ENCODE measurements at regions not wholly inside any gene's neighbourhood (a gene's known extent, or its start where the extent isn't known, plus 50 kb on each side); places are given as distances from the start of the nearest gene placed in this dataset.

DNA sequence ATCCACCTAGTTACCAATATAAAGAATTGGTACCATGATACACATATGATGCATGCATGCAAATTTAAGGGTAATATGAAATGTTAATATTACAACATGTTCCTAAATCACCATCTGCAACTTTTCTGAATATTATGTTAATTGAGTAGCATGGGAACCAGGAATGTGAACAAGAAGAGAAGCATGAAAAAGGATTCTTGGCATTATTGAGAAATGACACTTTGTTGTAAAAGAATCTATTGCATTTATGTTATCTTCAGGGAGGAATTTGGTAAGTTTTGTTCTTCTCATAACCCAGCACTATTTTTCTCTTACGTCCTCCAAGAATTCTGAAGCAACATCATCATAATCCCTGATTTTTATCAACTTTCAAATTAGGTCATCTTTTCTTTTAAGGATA, 159.9 kb upstream of the SLC25A13 start:
- no peak for DNase-seq

DNA sequence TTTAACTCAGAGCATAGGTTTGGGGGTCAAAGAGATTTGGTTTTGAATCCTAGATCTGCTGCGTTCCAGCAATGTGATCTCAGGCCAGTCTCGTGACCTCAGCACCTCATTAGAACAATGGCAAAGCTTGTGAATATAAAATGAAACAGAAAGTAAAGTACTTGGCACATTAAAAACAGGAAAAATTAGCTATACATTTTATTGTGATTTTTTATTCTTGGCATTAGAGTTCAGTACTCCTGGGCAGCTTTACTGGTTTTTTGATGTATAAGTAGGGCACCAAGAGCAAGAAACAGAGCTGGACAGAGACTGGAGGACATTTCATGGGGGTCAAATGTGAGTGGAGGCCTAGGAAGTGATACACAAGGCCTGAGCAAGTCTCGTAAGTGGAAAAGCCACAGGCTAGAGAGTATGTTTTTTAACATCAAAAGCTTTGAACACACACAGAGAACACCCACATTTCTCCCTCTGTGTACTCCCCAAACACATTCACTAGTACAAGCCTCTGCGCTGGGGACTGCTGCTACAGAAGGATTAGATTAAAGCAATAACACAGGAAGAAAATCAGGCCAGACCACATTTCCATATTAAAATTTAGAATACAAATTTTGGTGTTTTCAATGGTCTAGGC, 157.2 kb upstream of the SLC25A13 start:
- DNase-seq = no peak

DNA sequence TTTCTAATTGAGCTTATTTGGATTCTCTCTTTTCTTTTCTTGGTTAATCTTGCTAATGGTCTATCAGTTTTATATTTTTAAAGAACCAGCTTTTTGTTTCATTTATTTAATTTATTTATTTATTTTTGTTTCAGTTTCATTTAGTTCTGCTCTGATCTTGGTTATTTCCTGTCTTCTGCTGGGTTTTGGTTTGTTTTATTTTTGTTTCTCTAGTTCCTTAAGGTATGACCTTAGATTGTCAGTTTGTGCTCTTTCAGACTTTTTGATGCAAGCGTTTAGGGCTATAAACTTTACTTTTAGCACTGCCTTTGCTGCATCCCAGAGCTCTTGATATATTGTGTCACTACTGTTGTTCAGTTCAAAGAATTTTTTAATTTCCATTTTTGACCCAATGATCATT, 149.7 kb upstream of the SLC25A13 start:
- DNase-seq = no peak

- DNase-seq = no peak
These were observed 130.2 kb upstream of the SLC25A13 start for GRCh38 chr7:96452146-96452545.

DNA sequence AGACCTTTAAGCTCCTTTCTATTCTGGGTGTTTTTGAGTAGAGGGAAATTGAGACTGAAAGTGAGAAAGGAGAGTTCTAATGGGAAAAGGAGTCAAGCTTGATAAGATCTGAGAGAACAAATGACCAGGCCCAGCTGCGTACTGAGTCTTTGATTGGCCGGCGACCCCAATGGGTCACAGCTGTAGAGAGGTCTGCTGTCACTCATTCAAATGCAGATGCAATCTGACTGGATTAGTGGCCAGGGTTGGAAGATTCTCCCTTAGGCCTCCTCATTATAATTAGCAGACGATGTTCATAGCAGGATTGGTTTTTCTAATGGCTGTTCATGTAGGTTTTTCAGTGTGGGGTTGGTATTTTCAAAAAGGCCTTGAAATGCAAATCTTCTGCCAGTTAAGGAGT, 127.2 kb upstream of the SLC25A13 start:
- peak; percentile 1 for DNase-seq

- DNase-seq = no peak
These were observed 125.3 kb upstream of the SLC25A13 start for GRCh38 chr7:96447109-96447645.

- no peak for DNase-seq
These were observed 119.7 kb upstream of the SLC25A13 start for GRCh38 chr7:96441436-96442084.

- no peak for DNase-seq
These were observed 118.4 kb upstream of the SLC25A13 start for GRCh38 chr7:96440328-96440727.

DNA sequence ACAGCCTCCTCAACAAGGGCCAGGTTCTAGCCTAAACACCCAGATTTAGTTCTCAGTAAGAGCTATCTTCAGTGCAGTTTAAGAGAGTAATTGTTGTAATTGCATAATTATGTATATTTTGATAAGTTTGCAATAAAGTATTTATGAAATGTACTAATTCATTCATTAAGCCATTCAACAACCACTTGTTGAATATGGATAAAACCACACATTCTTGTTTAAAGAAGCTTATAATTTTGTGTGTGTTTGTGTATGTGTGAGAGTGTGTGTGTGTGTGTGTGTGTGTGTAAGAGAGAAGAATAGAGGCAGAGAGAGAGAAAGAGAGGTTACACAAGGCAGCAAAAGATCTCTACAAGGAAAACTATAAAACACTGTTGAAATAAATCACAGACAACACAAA, 115.0 kb upstream of the SLC25A13 start:
- DNase-seq = no peak

- no peak for DNase-seq
These were observed 108.5 kb upstream of the SLC25A13 start for GRCh38 chr7:96430356-96430755.

- no peak for DNase-seq
These were observed 105.2 kb upstream of the SLC25A13 start for GRCh38 chr7:96427143-96427542.

- DNase-seq = no peak
These were observed 104.8 kb upstream of the SLC25A13 start for GRCh38 chr7:96426685-96427084.

DNA sequence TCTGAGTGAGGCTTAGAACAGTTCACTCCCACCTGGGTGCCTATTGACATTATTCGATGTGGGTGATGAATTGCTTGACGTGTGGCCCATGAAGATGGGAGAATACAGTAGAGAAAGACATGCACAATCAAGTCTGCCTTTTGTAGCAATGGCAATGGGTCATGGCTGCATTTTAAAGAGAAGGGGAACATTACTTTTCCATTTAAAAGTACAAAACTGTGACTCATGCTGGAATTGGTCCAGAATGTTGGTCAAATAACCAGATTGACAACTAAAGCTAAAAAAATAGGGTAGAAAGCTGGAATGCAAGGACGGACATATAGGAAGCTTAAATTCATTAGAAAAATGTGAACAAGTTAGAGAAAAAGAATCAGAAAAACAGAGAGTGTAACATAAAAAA, 104.1 kb upstream of the SLC25A13 start:
- DNase-seq = no peak

DNA sequence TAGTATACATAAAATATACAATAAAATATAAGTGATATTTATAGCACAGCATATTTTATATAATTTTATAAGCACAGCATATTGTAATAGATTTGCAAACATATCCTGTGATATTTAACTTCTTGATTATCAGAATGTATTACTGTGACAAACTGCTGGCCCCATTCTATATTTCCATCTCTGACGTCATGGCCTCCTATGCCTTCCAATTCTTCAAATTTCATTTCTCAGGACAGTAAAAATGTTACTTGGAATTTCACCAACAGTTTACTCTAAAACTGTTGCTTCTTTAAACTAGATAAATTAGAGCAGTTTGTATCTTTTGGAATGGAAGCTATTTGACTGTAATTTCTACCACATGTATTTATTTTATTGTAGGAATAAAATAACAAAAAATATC, 102.5 kb upstream of the SLC25A13 start:
- DNase-seq = peak; percentile 20

- no peak for DNase-seq
These were observed 100.5 kb upstream of the SLC25A13 start for GRCh38 chr7:96422388-96422787.

DNA sequence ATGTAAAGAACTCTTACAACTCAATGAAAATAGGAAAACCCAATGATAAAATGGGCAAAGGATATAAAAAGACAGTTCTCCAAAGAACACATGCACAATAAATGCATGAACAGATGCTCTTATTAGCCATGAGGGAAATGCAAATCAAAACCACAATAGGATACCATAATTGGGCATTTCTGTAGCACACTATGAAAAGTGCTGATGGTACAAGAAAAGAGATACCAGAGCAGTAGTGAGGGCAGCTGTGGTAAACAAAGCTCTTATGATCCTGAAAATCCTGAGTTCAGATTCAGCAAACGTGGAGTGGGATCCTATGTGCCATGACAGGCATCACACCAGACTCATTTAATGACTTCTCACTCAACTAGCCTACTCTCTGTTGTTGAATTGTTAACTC, 96.7 kb upstream of the SLC25A13 start:
- DNase-seq = no peak

- DNase-seq = no peak
These were observed 95.9 kb upstream of the SLC25A13 start for GRCh38 chr7:96417784-96418183.

DNA sequence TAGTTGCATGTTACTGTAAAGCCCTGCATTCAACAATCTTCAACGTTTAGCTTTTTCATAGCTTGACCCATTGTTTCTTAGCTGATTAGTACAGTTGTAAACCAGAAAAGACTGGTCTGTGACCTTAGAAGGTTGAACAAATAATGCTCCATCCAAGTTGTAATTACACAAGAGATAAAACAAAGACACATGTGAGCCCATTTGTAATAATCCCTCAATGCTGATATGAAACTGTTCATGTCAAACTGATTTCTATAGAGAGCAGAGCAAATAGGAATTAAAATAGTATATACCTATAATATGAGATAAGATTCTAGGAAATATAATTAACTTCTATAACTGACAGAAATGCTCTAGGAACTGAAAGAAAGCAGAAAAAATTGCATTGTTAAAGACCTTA, 94.7 kb upstream of the SLC25A13 start:
- peak; percentile 8 for DNase-seq

DNA sequence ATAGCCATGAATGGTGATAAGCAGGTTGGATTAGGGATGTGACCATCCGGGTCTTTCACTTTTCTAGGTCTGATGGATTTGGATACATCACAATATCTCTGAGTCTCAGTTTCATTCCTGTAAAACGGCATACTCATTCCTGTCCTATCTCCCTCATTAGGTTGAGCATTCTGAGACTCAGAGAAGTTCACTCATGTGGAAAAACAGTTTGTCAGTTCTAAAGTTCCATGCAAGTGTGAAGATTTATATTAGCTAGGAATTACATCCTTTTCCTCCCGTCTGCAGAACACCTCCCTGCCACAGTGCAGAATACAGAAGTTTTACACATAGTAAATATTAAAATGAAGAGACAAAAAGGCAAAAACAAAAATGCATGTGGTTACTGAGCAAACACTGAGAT, 94.2 kb upstream of the SLC25A13 start:
- DNase-seq = peak; percentile 65

DNA sequence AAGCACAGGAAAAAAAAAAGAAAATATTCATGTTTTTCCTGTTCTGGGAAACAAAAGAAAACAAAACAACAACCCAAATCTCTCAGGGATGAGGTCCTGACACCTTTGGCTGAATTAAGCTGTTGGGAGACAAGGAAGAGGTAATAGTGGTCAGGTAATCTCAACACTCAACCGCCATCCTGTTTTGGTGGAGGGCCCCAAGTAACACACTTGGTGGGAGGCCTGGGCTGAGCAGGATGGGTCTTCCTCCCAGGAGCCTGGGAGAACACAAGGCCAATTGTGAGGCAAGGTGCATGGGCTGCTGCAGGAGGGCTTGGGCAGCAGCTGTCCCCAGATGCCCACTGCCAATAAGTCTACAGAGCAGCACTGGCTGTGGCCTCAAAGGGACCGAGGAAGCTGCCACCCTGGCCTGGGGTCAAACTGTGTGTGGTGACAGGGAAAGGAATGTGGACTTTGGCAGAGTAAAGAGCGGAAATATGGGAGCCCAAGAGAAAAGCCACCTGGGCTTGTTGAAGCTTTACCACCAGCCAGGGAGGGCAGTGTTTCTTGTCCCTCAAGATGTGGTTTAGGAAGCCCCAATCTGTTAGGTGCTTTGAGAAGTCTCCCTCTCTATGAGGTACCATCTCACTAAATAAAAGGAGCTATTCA, 93.5 kb upstream of the SLC25A13 start:
- DNase-seq = no peak

- DNase-seq = peak; percentile 62
These were observed 93.0 kb upstream of the SLC25A13 start for GRCh38 chr7:96414931-96415292.

GRCh38 chr7:96410126-96410839, 88.4 kb upstream of the SLC25A13 start:
- DNase-seq = no peak

- no peak for DNase-seq
These were observed 87.0 kb upstream of the SLC25A13 start for GRCh38 chr7:96408881-96409280.

GRCh38 chr7:96407427-96407826, 85.5 kb upstream of the SLC25A13 start:
- no peak for DNase-seq

Data from eye (tissue), 1 donor.